Endothelial cell of umbilical vein (primary cell): ENCODE measurements at regions not wholly inside any gene's neighbourhood (a gene's known extent, or its start where the extent isn't known, plus 50 kb on each side); places are given as distances from the start of the nearest gene placed in this dataset.
"Not testable (repeated sequence)": the region's sequence is repeated elsewhere in the genome, so short reads cannot be mapped to it uniquely, and the experiment has no call there.

Experiments
- BruUV-seq: library from RNA; stranded (reverse); fragments of 400-500 nt; replicated peaks from 2 replicates; lab custom pipeline; 2021; lab: Mats Ljungman, UMichigan
- CTCF ChIA-PET: fragments of 300-600, 350-600 bp; sonication (Branson Sonifier 250); formaldehyde crosslinking; loops from one replicate; lab custom pipeline; 2021; ENCODE audit warnings: antibody characterized with exemption, inconsistent platforms; lab: Charles Lee
- POLR2A ChIA-PET: fragments of 300-600, 350-600 bp; sonication (Branson Sonifier 250); formaldehyde crosslinking; loops from one replicate; lab custom pipeline; 2021; ENCODE audit warnings: antibody characterized with exemption, inconsistent platforms; lab: Charles Lee
- DNase-seq: peaks from one replicate; pipeline ENCODE4 v3.0.0-alpha.2; 2011; ENCODE audit warnings: low read depth, low spot score
- FAIRE-seq: peaks from 2 replicates; lab custom pipeline; 2011; peaks lifted over from hg19 to GRCh38; lab: Jason Lieb, UNC
- H2AFZ ChIP-seq: 2 replicates; pipeline ENCODE4 v1.6.0; 2012; ENCODE audit warnings: low read depth, low read length, control low read depth, inconsistent platforms
- H3K27ac ChIP-seq: 2 replicates; pipeline ENCODE4 v1.5.1; 2011; ENCODE audit warnings: low read depth, mild to moderate bottlenecking, control low read depth, low read length, moderate library complexity; ENCODE audit not compliant: insufficient read depth
- H3K27me3 ChIP-seq, 2 experiments: 2 replicates each; pipeline versions ENCODE4 v1.6.0 to v1.6.1; 2011; ENCODE audit warnings: low read length in 2 of 2, mixed read lengths in 1 of 2; ENCODE audit not compliant: control insufficient read depth in 2 of 2, insufficient read depth in 2 of 2
- H3K36me3 ChIP-seq, 2 experiments: 2 replicates in 1 of 2; 3 replicates in 1 of 2; pipeline ENCODE4 v1.5.1; 2011; ENCODE audit warnings: low read length in 2 of 2, mild to moderate bottlenecking in 1 of 2, moderate library complexity in 1 of 2; ENCODE audit not compliant: control insufficient read depth in 2 of 2, insufficient read depth in 2 of 2; ENCODE audit errors: extremely low read depth in 1 of 2
- H3K4me1 ChIP-seq: 3 replicates; pipeline ENCODE4 v1.5.1; 2011; ENCODE audit warnings: mild to moderate bottlenecking, low read length; ENCODE audit not compliant: control insufficient read depth, insufficient read depth; ENCODE audit errors: extremely low read depth
- H3K4me2 ChIP-seq: 2 replicates; pipeline ENCODE4 v1.6.1; 2011; ENCODE audit warnings: low read length, control low read depth, mixed read lengths; ENCODE audit not compliant: insufficient read depth
- H3K4me3 ChIP-seq, 3 experiments: fragments of 200-600 bp in 1 of 3; sonication (generic), shearing (Covaris generic) in 1 of 3; replicated peaks in 1 of 3; 2 replicates each; pipeline ENCODE4 v1.5.1; 2011 to 2016; ENCODE audit warnings: control low read depth in 3 of 3, low read length in 3 of 3, mild to moderate bottlenecking in 2 of 3, inconsistent platforms in 1 of 3, low read depth in 1 of 3, moderate library complexity in 1 of 3; ENCODE audit not compliant: insufficient read depth in 1 of 3
- H3K79me2 ChIP-seq: 2 replicates; pipeline ENCODE4 v1.6.0; 2012; ENCODE audit warnings: low read length, inconsistent platforms; ENCODE audit not compliant: control insufficient read depth, insufficient read depth
- H3K9ac ChIP-seq: replicated peaks from 2 replicates; pipeline ENCODE3; 2011; ENCODE audit warnings: low read length, control low read depth; ENCODE audit not compliant: insufficient read depth; ENCODE audit errors: extremely low read depth
- H3K9me1 ChIP-seq: replicated peaks from 3 replicates; pipeline ENCODE4 v1.6.0; 2011; ENCODE audit warnings: mild to moderate bottlenecking, low read length; ENCODE audit not compliant: control insufficient read depth, insufficient read depth; ENCODE audit errors: extremely low read depth
- H3K9me3 ChIP-seq: replicated peaks from 2 replicates; pipeline ENCODE4 v1.5.1; 2012; ENCODE audit warnings: low read length, inconsistent platforms; ENCODE audit not compliant: control insufficient read depth, insufficient read depth
- H4K20me1 ChIP-seq: replicated peaks from 2 replicates; pipeline ENCODE3; 2011; ENCODE audit warnings: mild to moderate bottlenecking, low read length; ENCODE audit not compliant: control insufficient read depth, insufficient read depth; ENCODE audit errors: extremely low read depth
- CTCF ChIP-seq, 2 donors: IDR thresholded peaks; 1 replicate in 1 of 2; 2 replicates in 1 of 2; pipeline ENCODE4 v1.5.1; 2011; ENCODE audit warnings: low read length in 2 of 2, mild to moderate bottlenecking in 2 of 2, moderate library complexity in 2 of 2, control low read depth in 1 of 2, inconsistent platforms in 1 of 2, low read depth in 1 of 2; ENCODE audit not compliant: insufficient read depth in 1 of 2; ENCODE audit errors: extremely low read depth in 1 of 2
- JUN ChIP-seq: IDR thresholded peaks from 2 replicates; pipeline ENCODE4 v1.6.1; 2011; ENCODE audit warnings: borderline replicate concordance, low read depth; ENCODE audit not compliant: insufficient read length, insufficient read depth
- POLR2AphosphoS5 ChIP-seq: IDR thresholded peaks from 2 replicates; pipeline ENCODE4 v1.6.1; 2012; ENCODE audit warnings: low read depth, mild to moderate bottlenecking, control low read depth, low read length, moderate library complexity; ENCODE audit not compliant: insufficient read depth
- dilution Hi-C: fragments of 300-500 bp; cut with MboI; formaldehyde crosslinking; loops from one replicate; pipeline ENCODE4 v1.15.0; 2019; ENCODE audit warnings: low sequenced_read_pairs; ENCODE audit not compliant: extremely low pct_ligation_motif_present
- intact Hi-C: fragments of 100-400 bp; cut with micrococcal nuclease; formaldehyde crosslinking; loops from one replicate; pipeline ENCODE4 v1.10.0; 2022

- BruUV-seq = no TSS peak
- Histone ChIP-seq H3K9ac (no peak overlapping the region), H3K4me1 (no peaks in the 10 kb centered on the region), H3K9me1 (no peaks in the 10 kb centered on the region), H3K9me3 (no peaks in the 10 kb centered on the region), H4K20me1 (no peaks in the 10 kb centered on the region), H3K4me2 (no peak overlapping the region), H3K79me2 (no peaks in the 10 kb centered on the region), H2AFZ (no peak overlapping the region), H3K27ac (no peak overlapping the region), H3K27me3 (no peaks in the 10 kb centered on the region), H3K36me3 (no peaks in the 10 kb centered on the region), H3K4me3 (no peak overlapping the region)
- DNase-seq (peak; percentile 25), FAIRE-seq (no peak)
- ChIA-PET POLR2A (no interaction called here), CTCF (interaction anchor here (1.0 to 1.5 kb wide), 3 partner anchors 9 to 337 kb away, joined by 3 to 5 read pairs (median 4); no protein-coding TSS in a partner anchor)
- dilution Hi-C loops = no loop called here
- intact Hi-C loops = loop anchor here (5.0 to 10.0 kb wide), 2 partner anchors 337 to 395 kb away; no protein-coding TSS in a partner anchor
- TF ChIP-seq CTCF (IDR thresholded peaks at IDR 0.05; ENCODE audit: extremely low read depth in 1 of 2, insufficient read depth in 1 of 2, low read depth in 1 of 2, low read length in 2 of 2) (peak; percentile 33 to 39), POLR2AphosphoS5 (no peak)
Measured at GRCh38 chr12:29889737-29890136, 106.0 kb upstream of the TMTC1 start.

- Histone ChIP-seq H3K9me3 (no peaks in the 10 kb centered on the region), H3K4me1 (no peaks in the 10 kb centered on the region), H3K27me3 (peaks cover 0 to 2% of the 10 kb centered on the region in 2 experiments), H4K20me1 (no peaks in the 10 kb centered on the region), H3K36me3 (no peaks in the 10 kb centered on the region), H3K4me2 (no peak overlapping the region), H3K27ac (no peak overlapping the region), H3K79me2 (no peaks in the 10 kb centered on the region), H3K4me3 (no peak overlapping the region), H3K9me1 (no peaks in the 10 kb centered on the region), H2AFZ (no peak overlapping the region), H3K9ac (no peak overlapping the region)
- no peak for DNase-seq
- no peak for FAIRE-seq
- TF ChIP-seq JUN (no peak), POLR2AphosphoS5 (no peak), CTCF (IDR thresholded peaks at IDR 0.05; ENCODE audit: extremely low read depth in 1 of 2, insufficient read depth in 1 of 2, low read depth in 1 of 2, low read length in 2 of 2) (no peak)
- intact Hi-C loops = loop anchor here (5.0 to 10.0 kb wide), 2 partner anchors 336 to 396 kb away; no protein-coding TSS in a partner anchor
- dilution Hi-C loops = no loop called here
- ChIA-PET CTCF (interaction anchor here (1.3 to 1.5 kb wide), 2 partner anchors 19 to 336 kb away, joined by 3 to 4 read pairs; no protein-coding TSS in a partner anchor), POLR2A (no interaction called here)
- BruUV-seq = no TSS peak
Measured at GRCh38 chr12:29888777-29889176, 105.0 kb upstream of the TMTC1 start.

- BruUV-seq, H3K27ac ChIP-seq, H4K20me1 ChIP-seq, FAIRE-seq, H3K4me3 ChIP-seq, CTCF ChIA-PET, H3K79me2 ChIP-seq, POLR2A ChIA-PET, H3K9ac ChIP-seq, H3K9me3 ChIP-seq, H2AFZ ChIP-seq, H3K27me3 ChIP-seq, H3K4me1 ChIP-seq, dilution Hi-C loops, H3K9me1 ChIP-seq, H3K4me2 ChIP-seq, H3K36me3 ChIP-seq, DNase-seq: not testable (repeated sequence)
- intact Hi-C loops = loop anchor here (5.0 to 10.0 kb wide), 2 partner anchors 333 to 400 kb away; no protein-coding TSS in a partner anchor
Measured at GRCh38 chr12:29884957-29885356, 101.2 kb upstream of the TMTC1 start.
